ENCODE measurements at regions not wholly inside any gene's neighbourhood (a gene's known extent, or its start where the extent isn't known, plus 50 kb on each side); places are given as distances from the start of the nearest gene placed in this dataset.

DNA sequence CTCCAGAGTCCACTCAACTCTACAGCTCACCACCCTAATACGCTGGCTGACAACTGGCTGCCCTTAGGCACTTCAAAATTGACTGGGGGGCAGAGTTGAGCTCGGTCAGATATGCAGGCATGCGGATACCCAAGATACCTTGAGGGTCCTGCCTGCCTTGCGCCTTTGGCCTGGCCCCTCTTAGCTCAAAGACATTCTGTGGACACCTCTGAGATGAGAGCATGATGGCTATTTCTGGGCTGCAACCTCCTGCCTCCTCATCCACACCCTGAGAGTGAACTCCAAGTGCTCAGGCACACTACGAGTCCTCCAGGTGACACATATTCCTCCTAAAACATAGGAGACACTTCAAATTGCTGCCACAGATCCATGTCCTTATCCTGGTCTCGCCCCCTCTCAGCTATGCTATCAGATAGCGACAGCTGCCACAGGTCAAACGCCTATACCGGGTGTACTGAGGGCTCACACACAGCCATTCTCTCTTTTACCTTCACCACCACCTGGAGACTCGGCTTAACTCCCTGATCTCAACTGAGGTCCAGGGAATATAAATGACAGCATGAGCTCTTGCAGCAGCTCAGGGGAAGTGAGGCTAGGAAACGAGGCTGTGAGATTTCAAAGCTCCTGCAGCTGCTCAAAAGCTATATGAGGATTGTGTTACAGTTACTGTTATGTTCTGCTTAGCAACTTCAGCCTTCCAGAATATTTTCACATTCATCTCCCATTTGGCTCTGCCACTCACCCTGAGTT, 60.5 kb upstream of the TEX51 start:
- TF ChIP-seq, protein P1, sequence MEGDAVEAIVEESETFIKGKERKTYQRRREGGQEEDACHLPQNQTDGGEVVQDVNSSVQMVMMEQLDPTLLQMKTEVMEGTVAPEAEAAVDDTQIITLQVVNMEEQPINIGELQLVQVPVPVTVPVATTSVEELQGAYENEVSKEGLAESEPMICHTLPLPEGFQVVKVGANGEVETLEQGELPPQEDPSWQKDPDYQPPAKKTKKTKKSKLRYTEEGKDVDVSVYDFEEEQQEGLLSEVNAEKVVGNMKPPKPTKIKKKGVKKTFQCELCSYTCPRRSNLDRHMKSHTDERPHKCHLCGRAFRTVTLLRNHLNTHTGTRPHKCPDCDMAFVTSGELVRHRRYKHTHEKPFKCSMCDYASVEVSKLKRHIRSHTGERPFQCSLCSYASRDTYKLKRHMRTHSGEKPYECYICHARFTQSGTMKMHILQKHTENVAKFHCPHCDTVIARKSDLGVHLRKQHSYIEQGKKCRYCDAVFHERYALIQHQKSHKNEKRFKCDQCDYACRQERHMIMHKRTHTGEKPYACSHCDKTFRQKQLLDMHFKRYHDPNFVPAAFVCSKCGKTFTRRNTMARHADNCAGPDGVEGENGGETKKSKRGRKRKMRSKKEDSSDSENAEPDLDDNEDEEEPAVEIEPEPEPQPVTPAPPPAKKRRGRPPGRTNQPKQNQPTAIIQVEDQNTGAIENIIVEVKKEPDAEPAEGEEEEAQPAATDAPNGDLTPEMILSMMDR (optimal IDR thresholded peaks at IDR 0.05 in 1 of 3, IDR thresholded peaks at IDR 0.05 in 1 of 3, conservative IDR thresholded peaks at IDR 0.05 in 1 of 3; ENCODE audit: extremely low read depth in 1 of 3, insufficient read depth in 2 of 3, low read length in 3 of 3), result no peak
- TF ChIP-seq EZH2 (IDR thresholded peaks at IDR 0.05; ENCODE audit: low read length), result no peak

All from keratinocyte (primary cell).